Psoas muscle (tissue), 7 donors: ENCODE measurements at regions not wholly inside any gene's neighbourhood (a gene's known extent, or its start where the extent isn't known, plus 50 kb on each side); places are given as distances from the start of the nearest gene placed in this dataset.

Experiments used
- ATAC-seq, 4 donors: fragments of 200-7000 bp; cut with Tn5 transposase; one replicate each; pipeline ENCODE4 v1.9.1; 2020; ENCODE audit warnings: moderate library complexity in 3 of 4, mild to moderate bottlenecking in 2 of 4
- DNase-seq, 2 donors: peaks; one replicate each; pipeline ENCODE4 v3.0.0-alpha.2; 2020
- H3K27ac ChIP-seq: fragments of 200-600 bp; one replicate; pipeline ENCODE4 v1.8.0; 2022
- H3K27me3 ChIP-seq, 3 donors: fragments of 200-600 bp in 1 of 3; one replicate each; pipeline versions ENCODE4 v1.6.1 to v1.8.0; 2013 to 2022; ENCODE audit warnings: low read length in 2 of 3, mild to moderate bottlenecking in 2 of 3, moderate library complexity in 1 of 3; ENCODE audit not compliant: insufficient read depth in 3 of 3
- H3K36me3 ChIP-seq, 2 donors: fragments of 200-600 bp in 1 of 2; one replicate each; pipeline versions ENCODE4 v1.6.1 to v1.8.0; 2013 to 2022; ENCODE audit warnings: low read depth in 1 of 2, mild to moderate bottlenecking in 1 of 2, moderate library complexity in 1 of 2; ENCODE audit not compliant: insufficient read depth in 1 of 2
- H3K4me1 ChIP-seq: fragments of 200-600 bp; one replicate; pipeline ENCODE4 v1.8.0; 2022
- H3K4me3 ChIP-seq: fragments of 200-600 bp; one replicate; pipeline ENCODE4 v1.8.0; 2022; ENCODE audit warnings: mild to moderate bottlenecking
- H3K9me3 ChIP-seq: fragments of 200-600 bp; one replicate; pipeline ENCODE4 v1.8.0; 2022
- WGBS, 3 donors: extraction: QIAGEN DNeasy Blood & Tissue Kit; methylation state at CpG; one replicate each; pipeline versions ENCODE4 v1.1.6 to v1.1.7; 2013; 5-methylcytosine and 5-hydroxymethylcytosine counted together
- intact Hi-C, 2 donors: fragments of 100-400 bp; cut with DNase I; formaldehyde crosslinking; loops; one replicate each; pipeline versions ENCODE4 v1.11.0 to v1.14.2; 2022
- TF ChIP-seq, protein P1 (sequence below): fragments of 200-600 bp; IDR thresholded peaks from one replicate; pipeline ENCODE4 v1.8.0; 2022; ENCODE audit warnings: antibody characterized with exemption
- donor health status: healthy with polysubstance abuse.
- donor health status: DM: no; HTN: no; CAD: no; lungs with moderate emphysema.
- donor health status: Bipolar disorder and iron deficiency.
- donor health status: healthy.
- donor health status: DM: yes; HTN: yes; CAD: no.
- donor health status: DM: no; HTN: no; CAD: no.
- donor health status: DM: yes; HTN: yes; CAD: no.

DNA sequence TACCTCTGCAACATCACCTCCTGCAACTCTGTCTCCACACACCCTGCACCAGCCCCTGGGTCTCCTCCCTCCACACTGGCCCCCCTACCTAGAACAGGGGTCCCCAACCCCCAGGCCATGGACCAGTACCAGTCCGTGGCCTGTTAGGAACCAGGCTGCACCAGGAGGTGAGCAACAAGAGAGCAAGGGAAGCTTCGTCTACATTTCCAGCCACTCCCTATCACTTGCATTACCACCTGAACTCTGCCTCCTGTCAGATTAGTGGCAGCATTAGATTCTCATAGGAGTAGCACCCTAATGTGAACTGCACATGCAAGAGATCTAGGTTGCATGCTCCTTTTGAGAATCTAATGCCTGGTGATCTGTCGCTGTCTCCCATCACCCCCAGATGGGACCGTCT lies 108.8 kb upstream of the WDR11 start:
- Histone ChIP-seq H3K27me3 (no peaks in the 10 kb centered on the region), H3K4me3 (no peak overlapping the region), H3K27ac (no peak overlapping the region), H3K9me3 (no peaks in the 10 kb centered on the region), H3K36me3 (no peaks in the 10 kb centered on the region), H3K4me1 (no peaks in the 10 kb centered on the region)
- ATAC-seq (no peak), DNase-seq (no peak)
- intact Hi-C loops = no loop called here
- TF ChIP-seq, protein P1, sequence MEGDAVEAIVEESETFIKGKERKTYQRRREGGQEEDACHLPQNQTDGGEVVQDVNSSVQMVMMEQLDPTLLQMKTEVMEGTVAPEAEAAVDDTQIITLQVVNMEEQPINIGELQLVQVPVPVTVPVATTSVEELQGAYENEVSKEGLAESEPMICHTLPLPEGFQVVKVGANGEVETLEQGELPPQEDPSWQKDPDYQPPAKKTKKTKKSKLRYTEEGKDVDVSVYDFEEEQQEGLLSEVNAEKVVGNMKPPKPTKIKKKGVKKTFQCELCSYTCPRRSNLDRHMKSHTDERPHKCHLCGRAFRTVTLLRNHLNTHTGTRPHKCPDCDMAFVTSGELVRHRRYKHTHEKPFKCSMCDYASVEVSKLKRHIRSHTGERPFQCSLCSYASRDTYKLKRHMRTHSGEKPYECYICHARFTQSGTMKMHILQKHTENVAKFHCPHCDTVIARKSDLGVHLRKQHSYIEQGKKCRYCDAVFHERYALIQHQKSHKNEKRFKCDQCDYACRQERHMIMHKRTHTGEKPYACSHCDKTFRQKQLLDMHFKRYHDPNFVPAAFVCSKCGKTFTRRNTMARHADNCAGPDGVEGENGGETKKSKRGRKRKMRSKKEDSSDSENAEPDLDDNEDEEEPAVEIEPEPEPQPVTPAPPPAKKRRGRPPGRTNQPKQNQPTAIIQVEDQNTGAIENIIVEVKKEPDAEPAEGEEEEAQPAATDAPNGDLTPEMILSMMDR = no peak
- 92 to 97% (median 93%) methylated on average over 4 of the region's 4 CpGs for WGBS, 3 donors

DNA sequence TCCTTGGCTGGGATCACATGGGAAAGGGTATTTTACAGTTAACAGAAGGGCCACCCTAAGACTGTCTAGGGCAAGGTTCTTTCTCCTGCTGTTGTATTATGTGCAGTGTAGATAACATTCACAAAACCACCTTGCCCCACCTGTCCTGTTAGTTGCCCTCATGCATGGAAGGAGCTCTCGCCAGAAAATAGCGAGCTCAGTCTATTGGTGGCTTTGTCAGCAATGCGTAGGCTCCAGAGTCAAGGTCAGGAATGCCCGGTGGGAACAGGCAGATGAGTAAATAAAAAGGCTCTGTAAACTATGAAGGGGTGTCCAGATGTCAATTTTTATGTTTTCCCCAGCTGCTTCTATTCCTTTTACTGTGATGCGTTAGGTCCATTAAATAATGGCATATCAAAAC lies 107.1 kb upstream of the WDR11 start:
- Histone ChIP-seq H3K4me3 (no peak overlapping the region), H3K4me1 (no peaks in the 10 kb centered on the region), H3K36me3 (no peaks in the 10 kb centered on the region), H3K27me3 (peaks cover 0 to 2% (median 0%) of the 10 kb centered on the region in 3 donors), H3K27ac (no peak overlapping the region), H3K9me3 (no peaks in the 10 kb centered on the region)
- intact Hi-C loops = no loop called here
- DNase-seq (no peak), ATAC-seq (no peak)
- TF ChIP-seq, protein P1 = no peak
- WGBS, 3 donors = 84 to 89% (median 88%) methylated on average over 5 of the region's 5 CpGs

DNA sequence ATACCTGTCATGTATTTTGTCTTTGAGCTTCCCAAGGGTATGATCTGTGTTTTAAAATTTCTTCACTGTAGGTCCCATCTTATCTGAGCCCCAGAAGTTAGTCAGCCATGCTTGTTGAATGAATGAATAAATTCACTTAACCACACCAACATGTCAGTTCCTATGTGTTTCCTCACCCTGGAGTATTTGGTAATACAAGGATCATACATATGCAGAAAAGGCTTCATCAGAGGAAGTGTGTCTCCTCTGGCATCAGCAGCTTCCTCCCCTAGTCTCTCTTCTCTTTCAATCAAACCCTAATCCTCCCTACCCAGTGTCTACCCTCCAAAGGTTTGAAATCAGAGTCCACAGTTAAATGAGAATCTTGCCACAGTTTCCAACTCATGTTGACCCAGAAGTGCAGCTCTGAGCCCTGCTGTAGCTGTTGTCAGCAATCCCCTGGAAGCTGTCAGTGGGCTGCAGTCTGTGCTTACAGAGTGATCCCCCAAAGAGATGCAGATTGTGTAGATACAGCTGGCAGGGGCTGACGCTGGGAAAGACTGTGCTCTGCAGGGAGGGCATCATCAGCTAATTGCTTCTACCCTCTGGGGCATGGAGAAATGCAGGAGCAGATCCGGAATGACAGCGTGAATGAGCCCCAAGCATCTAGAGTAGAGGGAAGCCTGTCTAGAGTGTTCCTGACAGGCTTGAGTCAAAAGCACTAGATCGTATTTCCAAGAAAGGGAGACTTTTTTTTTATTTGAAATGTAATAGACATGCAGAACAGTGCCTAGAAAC lies 105.0 kb upstream of the WDR11 start:
- Histone ChIP-seq H3K4me3 (no peak overlapping the region), H3K36me3 (no peaks in the 10 kb centered on the region), H3K27ac (no peak overlapping the region), H3K9me3 (no peaks in the 10 kb centered on the region), H3K4me1 (no peaks in the 10 kb centered on the region), H3K27me3 (peaks cover 0 to 2% (median 0%) of the 10 kb centered on the region in 3 donors)
- DNase-seq (no peak), ATAC-seq (no peak)
- TF ChIP-seq, protein P1 = no peak
- WGBS, 3 donors = 10 to 17% (median 12%) methylated on average over 4 of the region's 4 CpGs
- intact Hi-C loops = no loop called here

DNA sequence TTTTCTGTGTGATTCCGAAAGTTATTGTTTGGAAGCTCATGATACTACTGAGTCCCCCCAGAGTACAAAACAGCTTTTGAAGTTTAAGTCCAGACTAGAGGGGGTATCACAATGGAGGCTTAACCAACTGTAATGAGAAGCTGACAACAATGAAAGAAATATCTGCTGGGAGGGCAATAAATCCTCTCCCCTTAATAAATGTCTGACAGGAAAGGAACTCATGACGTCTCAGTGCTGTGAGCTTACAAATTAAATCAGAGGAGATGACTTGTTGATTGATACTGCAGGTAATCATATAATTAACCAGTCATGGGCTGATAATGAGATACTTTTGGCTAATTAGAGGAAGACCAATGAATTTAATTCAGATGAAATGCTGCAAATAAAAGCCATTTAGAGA lies 102.6 kb upstream of the WDR11 start:
- WGBS, 3 donors = 37 to 45% (median 43%) methylated on average over 2 of the region's 2 CpGs

More for the DNA sequence above, 102.6 kb upstream of the WDR11 start:
- Histone ChIP-seq H3K27ac (no peak overlapping the region), H3K27me3 (peaks cover 0 to 2% (median 0%) of the 10 kb centered on the region in 3 donors), H3K36me3 (no peaks in the 10 kb centered on the region), H3K9me3 (no peaks in the 10 kb centered on the region), H3K4me3 (no peak overlapping the region), H3K4me1 (no peaks in the 10 kb centered on the region)
- TF ChIP-seq, protein P1 = no peak
- ATAC-seq = no peak
- no peak for DNase-seq
- intact Hi-C loops = no loop called here
